PFSK-1 (cell line): ENCODE measurements at regions not wholly inside any gene's neighbourhood (a gene's known extent, or its start where the extent isn't known, plus 50 kb on each side); places are given as distances from the start of the nearest gene placed in this dataset.

Source experiments
- FOXP2 ChIP-seq: optimal IDR thresholded peaks from 2 replicates; pipeline ENCODE3; 2011; ENCODE audit warnings: borderline replicate concordance, control low read depth, inconsistent platforms; ENCODE audit not compliant: insufficient read depth; ENCODE audit errors: extremely low read length, extremely low read depth
- POLR2AphosphoS5 ChIP-seq: IDR thresholded peaks from 2 replicates; pipeline ENCODE4 v1.6.1; 2012; ENCODE audit warnings: low read depth, mild to moderate bottlenecking, control low read depth, low read length, moderate library complexity
- TAF1 ChIP-seq: IDR thresholded peaks from 2 replicates; pipeline ENCODE4 v1.6.1; 2012; ENCODE audit warnings: low read length, control low read depth, borderline replicate concordance; ENCODE audit not compliant: insufficient read depth

DNA sequence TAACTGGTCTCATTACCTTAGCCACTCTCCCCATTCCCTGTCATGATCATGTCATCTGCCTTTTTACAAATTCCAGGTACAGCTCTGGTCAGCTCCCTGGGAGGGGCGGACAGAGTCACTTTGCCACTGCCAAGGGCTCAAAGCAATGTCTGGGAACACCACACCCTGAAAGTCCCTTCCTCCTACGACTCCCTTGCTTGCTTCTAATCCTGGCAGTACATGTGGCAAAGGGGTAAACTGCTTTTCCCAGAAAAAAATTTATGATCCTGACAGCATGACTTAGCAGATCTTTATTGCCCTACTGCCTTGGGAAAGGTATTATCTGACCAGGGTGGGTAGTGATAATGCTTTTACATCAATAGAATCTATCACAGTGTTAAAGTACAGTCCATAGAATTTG, 376.0 kb upstream of the PDE3A start:
- TF ChIP-seq TAF1 (no peak), POLR2AphosphoS5 (no peak), FOXP2 (no peak)
